HCT116 (cell line): ENCODE measurements at regions not wholly inside any gene's neighbourhood (a gene's known extent, or its start where the extent isn't known, plus 50 kb on each side); places are given as distances from the start of the nearest gene placed in this dataset.

Experiments used
- ATAC-seq: fragments of 200-7000 bp; cut with Tn5 transposase; 2 replicates; pipeline ENCODE4 v1.9.1; 2020; ENCODE audit warnings: mild to moderate bottlenecking, moderate library complexity
- BruUV-seq: library from RNA; stranded (reverse); fragments of 400-500 nt; replicated peaks from 2 replicates; lab custom pipeline; 2021; lab: Mats Ljungman, UMichigan
- CTCF ChIA-PET: fragments of 300-600 bp; sonication (Branson Sonifier 250); formaldehyde crosslinking; loops from one replicate; lab custom pipeline; 2021; ENCODE audit warnings: antibody characterized with exemption; lab: Charles Lee
- POLR2A ChIA-PET: fragments of 300-600, 350-600 bp; sonication (Branson Sonifier 250); formaldehyde crosslinking; loops from one replicate; lab custom pipeline; 2021; ENCODE audit warnings: antibody characterized with exemption; lab: Charles Lee
- RAD21 ChIA-PET, 2 experiments: fragments of 300-600 bp; sonication (Branson Sonifier 250); formaldehyde crosslinking; loops; one replicate each; lab custom pipeline; 2023; ENCODE audit warnings: low total read pairs in 2 of 2; ENCODE audit not compliant: uncharacterized antibody in 2 of 2, unreplicated experiment in 2 of 2, low non-redundant PET in 1 of 2; lab: Charles Lee
- DNase-seq: peaks from one replicate; pipeline ENCODE4 v3.0.0-alpha.2; 2010; ENCODE audit warnings: low read depth, low spot score
- H2AFZ ChIP-seq: fragments of 200-600 bp; shearing (Covaris generic), sonication (generic); 2 replicates; pipeline ENCODE4 v1.6.1; 2017; ENCODE audit warnings: low read depth, mixed run types, mixed read lengths, antibody characterized with exemption, low read length; ENCODE audit not compliant: poor library complexity, severe bottlenecking
- H3K27ac ChIP-seq: 2 replicates; pipeline ENCODE4 v1.5.1; 2012; ENCODE audit warnings: low read depth, low read length
- H3K27me3 ChIP-seq: fragments of 200-600 bp; sonication (generic); 2 replicates; pipeline ENCODE4 v1.6.1; 2016; ENCODE audit warnings: mixed run types, low read length, mixed read lengths; ENCODE audit not compliant: insufficient read depth
- H3K36me3 ChIP-seq, 2 experiments: fragments of 200-500 bp in 1 of 2; fragments of 200-600 bp in 1 of 2; sonication (Bioruptor generic) in 1 of 2; sonication (generic) in 1 of 2; 2 replicates each; pipeline versions ENCODE4 v1.5.1 to v1.6.1; 2014 to 2016; ENCODE audit warnings: low read length in 2 of 2, inconsistent platforms in 1 of 2, mixed read lengths in 1 of 2, mixed run types in 1 of 2; ENCODE audit not compliant: insufficient read depth in 2 of 2, control insufficient read depth in 1 of 2
- H3K4me1 ChIP-seq, 2 experiments: fragments of 200-600 bp in 1 of 2; sonication (generic) in 1 of 2; 2 replicates each; pipeline versions ENCODE4 v1.5.1 to v1.6.1; 2012 to 2017; ENCODE audit warnings: low read length in 2 of 2, inconsistent platforms in 1 of 2, mild to moderate bottlenecking in 1 of 2, mixed read lengths in 1 of 2, mixed run types in 1 of 2, moderate library complexity in 1 of 2; ENCODE audit not compliant: insufficient read depth in 2 of 2, control insufficient read depth in 1 of 2
- H3K4me2 ChIP-seq: fragments of 200-600 bp; sonication (generic); 2 replicates; pipeline ENCODE4 v1.6.1; 2017; ENCODE audit warnings: mixed run types, low read length, mixed read lengths
- H3K4me3 ChIP-seq, 2 experiments: fragments of 200-600 bp in 1 of 2; sonication (generic) in 1 of 2; replicated peaks in 1 of 2; 2 replicates each; pipeline ENCODE4 v1.5.1; 2011 to 2016; ENCODE audit warnings: low read length in 2 of 2, control low read depth in 1 of 2, low read depth in 1 of 2, mild to moderate bottlenecking in 1 of 2, mixed read lengths in 1 of 2, mixed run types in 1 of 2
- H3K79me2 ChIP-seq: fragments of 200-600 bp; sonication (generic); 2 replicates; pipeline ENCODE4 v1.6.1; 2017; ENCODE audit warnings: mild to moderate bottlenecking, mixed run types, low read length, moderate library complexity, mixed read lengths; ENCODE audit not compliant: insufficient read depth
- H3K9ac ChIP-seq: fragments of 200-600 bp; sonication (generic); 2 replicates; pipeline ENCODE4 v1.6.1; 2016; ENCODE audit warnings: low read length, mixed read lengths
- H3K9me2 ChIP-seq: fragments of 200-600 bp; sonication (generic), shearing (Covaris generic); 2 replicates; pipeline ENCODE4 v1.6.1; 2017; ENCODE audit warnings: mixed run types, mild to moderate bottlenecking, moderate library complexity; ENCODE audit not compliant: insufficient read depth
- H3K9me3 ChIP-seq, 2 experiments: fragments of 200-500 bp in 1 of 2; fragments of 200-600 bp in 1 of 2; sonication (Bioruptor generic) in 1 of 2; sonication (generic) in 1 of 2; 2 replicates each; pipeline ENCODE4 v1.6.1; 2014 to 2017; ENCODE audit warnings: low read length in 2 of 2, mixed read lengths in 2 of 2, inconsistent platforms in 1 of 2, low read depth in 1 of 2, mild to moderate bottlenecking in 1 of 2, mixed run types in 1 of 2, moderate library complexity in 1 of 2; ENCODE audit not compliant: control insufficient read depth in 1 of 2, insufficient read depth in 1 of 2
- H4K20me1 ChIP-seq: fragments of 200-600 bp; sonication (generic), shearing (Covaris generic); 2 replicates; pipeline ENCODE4 v1.6.1; 2017; ENCODE audit warnings: mixed run types, mild to moderate bottlenecking, moderate library complexity; ENCODE audit not compliant: insufficient read depth
- CEBPB ChIP-seq: IDR thresholded peaks from 2 replicates; pipeline ENCODE4 v1.6.1; 2012; ENCODE audit warnings: low read depth
- EGR1 ChIP-seq: IDR thresholded peaks from 2 replicates; pipeline ENCODE4 v1.6.1; 2012; ENCODE audit warnings: low read depth
- EZH2 ChIP-seq: fragments of 200-600 bp; sonication (generic); IDR thresholded peaks from 2 replicates; pipeline ENCODE4 v1.6.1; 2017; ENCODE audit warnings: antibody characterized with exemption, mixed run types
- SP1 ChIP-seq: IDR thresholded peaks from 2 replicates; pipeline ENCODE4 v1.6.1; 2012; ENCODE audit warnings: low read depth
- SRF ChIP-seq: IDR thresholded peaks from 2 replicates; pipeline ENCODE4 v1.6.1; 2012; ENCODE audit warnings: low read depth
- TCF7L2 ChIP-seq: IDR thresholded peaks from 2 replicates; pipeline ENCODE4 v1.7.0; 2011; ENCODE audit warnings: borderline replicate concordance, inconsistent platforms; ENCODE audit not compliant: insufficient read depth, insufficient read length; ENCODE audit errors: extremely low read depth
- ZFX ChIP-seq: fragments of 450-650 bp; IDR thresholded peaks from 2 replicates; pipeline ENCODE4 v1.6.1; 2017
- ZNF274 ChIP-seq: fragments of 200-500 bp; sonication (Bioruptor generic); IDR thresholded peaks from 2 replicates; pipeline ENCODE4 v1.6.1; 2014; ENCODE audit warnings: mild to moderate bottlenecking, low read depth, low read length, inconsistent platforms
- intact Hi-C: fragments of 100-400 bp; cut with micrococcal nuclease; formaldehyde crosslinking; loops from 2 replicates; pipeline ENCODE4 v1.10.0; 2022
- TF ChIP-seq, protein P1 (sequence below): IDR thresholded peaks from 2 replicates; pipeline ENCODE4 v1.6.1; 2012
- TF ChIP-seq, protein P2 (sequence below), 3 experiments: fragments of 200-600 bp in 1 of 3; sonication (generic) in 1 of 3; IDR thresholded peaks in 2 of 3; conservative IDR thresholded peaks in 1 of 3; 2 replicates each; pipeline ENCODE4 v1.5.1; 2012 to 2017; ENCODE audit warnings: low read depth in 2 of 3, low read length in 2 of 3, antibody characterized with exemption in 1 of 3, borderline replicate concordance in 1 of 3, control low read depth in 1 of 3, mild to moderate bottlenecking in 1 of 3, mixed read lengths in 1 of 3, mixed run types in 1 of 3, moderate library complexity in 1 of 3; ENCODE audit not compliant: insufficient read depth in 1 of 3
- TF ChIP-seq, protein P3 (sequence below): IDR thresholded peaks from 2 replicates; pipeline ENCODE4 v1.6.1; 2011; ENCODE audit warnings: mild to moderate bottlenecking, low read length, moderate library complexity; ENCODE audit not compliant: insufficient replicate concordance; ENCODE audit errors: extremely low read depth
- TF ChIP-seq, protein P4 (sequence below): IDR thresholded peaks from 2 replicates; pipeline ENCODE4 v1.6.1; 2012

DNA sequence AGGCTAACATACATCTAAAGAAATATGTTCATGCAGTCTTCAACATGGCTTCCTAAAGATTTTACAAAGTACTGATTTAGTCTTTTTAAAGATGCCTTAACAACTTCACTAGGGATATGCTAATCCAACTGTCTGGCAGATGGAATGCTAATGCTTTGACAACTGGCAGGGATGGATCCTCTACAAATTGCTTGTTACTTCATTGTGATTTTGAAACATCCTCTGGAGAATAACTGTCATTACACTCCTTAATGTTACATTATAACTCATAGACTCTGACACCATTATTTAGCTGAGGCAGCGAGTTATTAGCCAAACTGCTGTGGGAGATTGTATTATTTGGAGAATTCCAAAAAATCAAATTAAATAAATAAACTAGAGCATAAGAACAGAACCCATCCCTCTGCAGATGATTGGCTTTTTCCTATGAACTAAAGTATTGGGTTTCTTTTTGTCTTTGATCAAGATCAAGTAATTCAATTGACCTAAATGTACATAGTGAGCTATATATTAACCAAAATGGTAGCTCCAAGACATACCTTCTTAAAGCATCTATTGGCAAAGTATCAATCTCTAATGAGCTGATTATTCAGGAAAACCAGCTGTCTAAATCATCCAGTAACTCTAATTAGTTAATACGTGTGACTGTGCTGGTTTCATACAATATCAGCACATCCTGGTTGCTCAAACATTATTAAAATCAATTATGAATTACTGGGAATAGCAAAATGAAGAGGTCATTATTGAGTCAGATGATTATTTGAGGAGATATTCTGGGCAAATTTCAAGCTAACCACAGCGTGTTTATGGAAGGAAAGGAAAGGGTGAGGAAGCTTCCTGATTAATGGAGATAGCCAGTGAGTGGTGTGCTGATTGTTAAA lies 321.3 kb upstream of the TFPI start:
- no peaks in the 10 kb centered on the region for H3K4me1 ChIP-seq
- no peaks in the 10 kb centered on the region for H3K79me2 ChIP-seq
- POLR2A ChIA-PET = no interaction called here
- BruUV-seq = no TSS peak
- no peak overlapping the region for H3K4me2 ChIP-seq
- no peaks in the 10 kb centered on the region for H3K36me3 ChIP-seq
- TF ChIP-seq SP1 (no peak), TCF7L2 (no peak), SRF (no peak), CEBPB (no peak), ZFX (no peak), ZNF274 (no peak), EGR1 (no peak), EZH2 (no peak)
- TF ChIP-seq, protein P1, sequence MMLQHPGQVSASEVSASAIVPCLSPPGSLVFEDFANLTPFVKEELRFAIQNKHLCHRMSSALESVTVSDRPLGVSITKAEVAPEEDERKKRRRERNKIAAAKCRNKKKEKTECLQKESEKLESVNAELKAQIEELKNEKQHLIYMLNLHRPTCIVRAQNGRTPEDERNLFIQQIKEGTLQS = no peak
- TF ChIP-seq, protein P2, sequence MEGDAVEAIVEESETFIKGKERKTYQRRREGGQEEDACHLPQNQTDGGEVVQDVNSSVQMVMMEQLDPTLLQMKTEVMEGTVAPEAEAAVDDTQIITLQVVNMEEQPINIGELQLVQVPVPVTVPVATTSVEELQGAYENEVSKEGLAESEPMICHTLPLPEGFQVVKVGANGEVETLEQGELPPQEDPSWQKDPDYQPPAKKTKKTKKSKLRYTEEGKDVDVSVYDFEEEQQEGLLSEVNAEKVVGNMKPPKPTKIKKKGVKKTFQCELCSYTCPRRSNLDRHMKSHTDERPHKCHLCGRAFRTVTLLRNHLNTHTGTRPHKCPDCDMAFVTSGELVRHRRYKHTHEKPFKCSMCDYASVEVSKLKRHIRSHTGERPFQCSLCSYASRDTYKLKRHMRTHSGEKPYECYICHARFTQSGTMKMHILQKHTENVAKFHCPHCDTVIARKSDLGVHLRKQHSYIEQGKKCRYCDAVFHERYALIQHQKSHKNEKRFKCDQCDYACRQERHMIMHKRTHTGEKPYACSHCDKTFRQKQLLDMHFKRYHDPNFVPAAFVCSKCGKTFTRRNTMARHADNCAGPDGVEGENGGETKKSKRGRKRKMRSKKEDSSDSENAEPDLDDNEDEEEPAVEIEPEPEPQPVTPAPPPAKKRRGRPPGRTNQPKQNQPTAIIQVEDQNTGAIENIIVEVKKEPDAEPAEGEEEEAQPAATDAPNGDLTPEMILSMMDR (IDR thresholded peaks at IDR 0.05 in 2 of 3, conservative IDR thresholded peaks at IDR 0.05 in 1 of 3; ENCODE audit: borderline replicate concordance in 1 of 3, insufficient read depth in 1 of 3, low read depth in 2 of 3, low read length in 2 of 3) = no peak
- TF ChIP-seq, protein P3, sequence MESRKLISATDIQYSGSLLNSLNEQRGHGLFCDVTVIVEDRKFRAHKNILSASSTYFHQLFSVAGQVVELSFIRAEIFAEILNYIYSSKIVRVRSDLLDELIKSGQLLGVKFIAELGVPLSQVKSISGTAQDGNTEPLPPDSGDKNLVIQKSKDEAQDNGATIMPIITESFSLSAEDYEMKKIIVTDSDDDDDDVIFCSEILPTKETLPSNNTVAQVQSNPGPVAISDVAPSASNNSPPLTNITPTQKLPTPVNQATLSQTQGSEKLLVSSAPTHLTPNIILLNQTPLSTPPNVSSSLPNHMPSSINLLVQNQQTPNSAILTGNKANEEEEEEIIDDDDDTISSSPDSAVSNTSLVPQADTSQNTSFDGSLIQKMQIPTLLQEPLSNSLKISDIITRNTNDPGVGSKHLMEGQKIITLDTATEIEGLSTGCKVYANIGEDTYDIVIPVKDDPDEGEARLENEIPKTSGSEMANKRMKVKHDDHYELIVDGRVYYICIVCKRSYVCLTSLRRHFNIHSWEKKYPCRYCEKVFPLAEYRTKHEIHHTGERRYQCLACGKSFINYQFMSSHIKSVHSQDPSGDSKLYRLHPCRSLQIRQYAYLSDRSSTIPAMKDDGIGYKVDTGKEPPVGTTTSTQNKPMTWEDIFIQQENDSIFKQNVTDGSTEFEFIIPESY = no peak
- TF ChIP-seq, protein P4, sequence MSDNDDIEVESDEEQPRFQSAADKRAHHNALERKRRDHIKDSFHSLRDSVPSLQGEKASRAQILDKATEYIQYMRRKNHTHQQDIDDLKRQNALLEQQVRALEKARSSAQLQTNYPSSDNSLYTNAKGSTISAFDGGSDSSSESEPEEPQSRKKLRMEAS = no peak
- H3K9me2 ChIP-seq = peaks cover 6% of the 10 kb centered on the region; the same call in 1 of the 2 replicates
- RAD21 ChIA-PET = no interaction called here
- H3K9me3 ChIP-seq = no peaks in the 10 kb centered on the region
- no peak for DNase-seq
- no peak overlapping the region for H3K27ac ChIP-seq
- CTCF ChIA-PET = no interaction called here
- no peaks in the 10 kb centered on the region for H4K20me1 ChIP-seq
- intact Hi-C loops = no loop called here
- no peak overlapping the region for H2AFZ ChIP-seq
- ATAC-seq = no peak
- no peak overlapping the region for H3K4me3 ChIP-seq
- H3K27me3 ChIP-seq = no peaks in the 10 kb centered on the region
- no peak overlapping the region for H3K9ac ChIP-seq
